AG10803 (cell line): ENCODE measurements at regions not wholly inside any gene's neighbourhood (a gene's known extent, or its start where the extent isn't known, plus 50 kb on each side); places are given as distances from the start of the nearest gene placed in this dataset.

Source experiments
- DNase-seq: peaks from one replicate; pipeline ENCODE4 v3.0.0; 2010; ENCODE audit warnings: low read depth
- H3K4me3 ChIP-seq: 2 replicates; pipeline ENCODE4 v1.5.1; 2011; ENCODE audit warnings: mild to moderate bottlenecking, low read length, control low read depth
- TF ChIP-seq, protein P1 (sequence below): conservative IDR thresholded peaks from 2 replicates; pipeline ENCODE4 v1.5.1; 2011; ENCODE audit warnings: mild to moderate bottlenecking, low read length, control low read depth, inconsistent platforms

DNA sequence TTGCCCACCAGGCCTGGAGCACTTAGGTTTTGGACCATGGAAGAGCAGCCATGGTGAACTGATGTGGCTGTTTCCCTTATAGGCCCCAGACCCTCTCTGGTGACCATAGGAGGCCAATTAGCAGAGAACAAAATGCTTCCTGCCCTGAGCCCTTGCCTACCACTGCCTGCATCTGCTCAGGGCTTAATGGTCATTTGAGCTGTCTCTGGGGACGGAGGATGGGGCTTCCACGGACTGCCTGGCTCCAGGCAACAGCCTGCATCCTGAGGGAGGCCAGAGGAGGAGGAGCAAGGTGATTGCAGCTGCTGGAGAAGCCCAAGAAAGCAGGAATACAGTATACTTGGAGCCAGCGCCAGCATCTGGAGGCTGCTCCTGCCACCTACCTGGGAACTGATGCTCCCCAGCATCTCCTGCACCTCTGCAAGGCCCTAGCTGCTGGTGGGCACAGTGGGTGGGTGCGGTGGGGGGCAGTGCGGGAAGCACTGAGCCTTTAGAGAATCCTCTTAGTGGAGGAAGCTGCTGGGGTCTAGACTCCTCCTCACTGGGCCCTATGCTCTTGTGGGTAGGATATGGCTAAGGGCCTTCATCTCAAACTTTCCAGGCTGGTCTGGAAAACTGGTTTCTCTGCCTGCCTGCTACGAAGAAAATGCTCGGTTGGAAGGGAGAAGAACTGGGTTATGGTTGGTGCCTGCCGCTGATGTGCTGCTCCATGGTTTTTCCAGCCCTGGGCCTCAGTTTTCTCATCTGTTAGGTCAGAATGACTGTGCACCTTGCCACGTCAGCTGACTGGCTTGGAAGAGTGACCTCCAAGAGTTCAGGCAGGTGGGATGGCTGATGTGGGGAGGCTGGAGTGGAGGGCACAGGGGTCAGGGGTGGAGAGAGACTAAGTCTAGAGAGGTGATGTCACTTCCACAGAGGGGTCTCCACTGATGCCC lies 158.8 kb upstream of the PJA1 start:
- H3K4me3 ChIP-seq, result no peak overlapping the region
- no peak for DNase-seq
- TF ChIP-seq, protein P1, sequence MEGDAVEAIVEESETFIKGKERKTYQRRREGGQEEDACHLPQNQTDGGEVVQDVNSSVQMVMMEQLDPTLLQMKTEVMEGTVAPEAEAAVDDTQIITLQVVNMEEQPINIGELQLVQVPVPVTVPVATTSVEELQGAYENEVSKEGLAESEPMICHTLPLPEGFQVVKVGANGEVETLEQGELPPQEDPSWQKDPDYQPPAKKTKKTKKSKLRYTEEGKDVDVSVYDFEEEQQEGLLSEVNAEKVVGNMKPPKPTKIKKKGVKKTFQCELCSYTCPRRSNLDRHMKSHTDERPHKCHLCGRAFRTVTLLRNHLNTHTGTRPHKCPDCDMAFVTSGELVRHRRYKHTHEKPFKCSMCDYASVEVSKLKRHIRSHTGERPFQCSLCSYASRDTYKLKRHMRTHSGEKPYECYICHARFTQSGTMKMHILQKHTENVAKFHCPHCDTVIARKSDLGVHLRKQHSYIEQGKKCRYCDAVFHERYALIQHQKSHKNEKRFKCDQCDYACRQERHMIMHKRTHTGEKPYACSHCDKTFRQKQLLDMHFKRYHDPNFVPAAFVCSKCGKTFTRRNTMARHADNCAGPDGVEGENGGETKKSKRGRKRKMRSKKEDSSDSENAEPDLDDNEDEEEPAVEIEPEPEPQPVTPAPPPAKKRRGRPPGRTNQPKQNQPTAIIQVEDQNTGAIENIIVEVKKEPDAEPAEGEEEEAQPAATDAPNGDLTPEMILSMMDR, result no peak

DNA sequence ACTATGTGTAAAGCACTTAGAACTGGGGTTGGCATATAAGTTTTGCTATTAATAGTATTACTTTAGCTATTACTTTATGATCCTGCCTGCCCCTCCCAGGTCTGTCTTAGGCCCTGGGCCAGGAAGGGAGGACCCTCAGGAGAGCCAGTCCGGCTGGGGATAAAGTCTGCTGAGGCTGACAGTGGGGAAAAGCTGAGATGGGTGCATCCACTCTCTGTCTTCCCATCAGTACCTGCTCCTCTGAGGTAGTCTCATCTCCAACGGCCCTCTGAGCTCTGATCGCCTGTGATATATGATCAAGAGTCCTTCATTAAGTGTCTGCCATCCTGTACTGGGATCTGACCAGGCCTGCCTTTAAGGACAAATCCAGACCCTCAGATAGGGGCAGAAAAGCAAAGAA lies 156.5 kb upstream of the PJA1 start:
- H3K4me3 ChIP-seq, result no peak overlapping the region
- DNase-seq, result no peak
- TF ChIP-seq, protein P1, result no peak

DNA sequence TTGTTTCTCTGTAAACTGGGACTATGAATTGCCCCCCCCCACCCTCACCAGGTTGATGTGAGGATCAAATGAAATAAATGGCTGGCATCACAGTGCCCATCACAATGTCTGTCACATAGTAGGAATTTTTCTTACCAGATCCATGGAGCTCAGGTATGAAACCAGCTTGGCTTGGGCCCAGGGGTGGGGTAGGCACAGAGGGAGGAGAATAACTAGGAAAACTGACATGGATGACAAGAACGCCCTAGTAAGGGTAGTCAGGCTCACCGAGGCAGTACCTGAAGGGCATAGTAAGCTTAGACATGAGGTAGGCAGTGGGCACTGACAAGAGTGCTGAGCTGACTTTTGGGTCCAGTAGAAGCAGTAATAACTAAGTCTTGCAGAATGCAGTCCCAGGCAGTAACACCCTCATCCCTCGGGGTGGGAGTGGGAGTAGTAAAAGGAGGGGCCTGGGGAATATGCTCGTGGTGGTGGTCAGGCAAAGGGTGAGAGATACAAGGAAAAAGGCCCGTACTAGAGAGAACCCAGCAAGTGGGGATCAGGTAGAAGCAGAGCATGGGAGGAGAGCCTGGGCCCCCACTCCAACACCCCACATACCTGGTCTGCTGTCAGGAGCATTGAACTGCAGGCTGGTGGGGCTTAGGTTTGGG lies 155.9 kb upstream of the PJA1 start:
- H3K4me3 ChIP-seq, result no peak overlapping the region
- TF ChIP-seq, protein P1, result no peak

DNA sequence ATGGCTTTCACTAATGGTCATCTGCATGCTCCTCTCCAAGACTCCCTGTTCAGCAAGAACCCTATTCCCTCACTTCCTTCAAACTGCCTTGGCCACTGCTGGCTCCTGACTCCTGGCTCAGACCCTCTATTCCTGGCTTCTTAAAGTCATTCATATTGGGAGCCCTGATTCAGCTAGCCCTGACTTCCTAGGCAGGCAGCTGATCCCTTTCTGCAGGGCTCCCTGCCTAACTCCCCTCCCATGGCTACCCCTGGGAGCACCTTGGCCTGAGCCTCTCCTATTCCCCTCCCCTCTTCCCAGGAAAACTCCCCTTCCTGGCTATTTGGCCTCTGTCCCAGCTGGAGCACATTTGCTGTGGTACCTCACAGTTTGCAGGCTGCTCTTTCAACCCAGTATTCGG lies 154.9 kb upstream of the PJA1 start:
- TF ChIP-seq, protein P1, result no peak
- H3K4me3 ChIP-seq, result no peak overlapping the region
- DNase-seq, result no peak

More for the DNA sequence above, 155.9 kb upstream of the PJA1 start:
- DNase-seq, result no peak

DNA sequence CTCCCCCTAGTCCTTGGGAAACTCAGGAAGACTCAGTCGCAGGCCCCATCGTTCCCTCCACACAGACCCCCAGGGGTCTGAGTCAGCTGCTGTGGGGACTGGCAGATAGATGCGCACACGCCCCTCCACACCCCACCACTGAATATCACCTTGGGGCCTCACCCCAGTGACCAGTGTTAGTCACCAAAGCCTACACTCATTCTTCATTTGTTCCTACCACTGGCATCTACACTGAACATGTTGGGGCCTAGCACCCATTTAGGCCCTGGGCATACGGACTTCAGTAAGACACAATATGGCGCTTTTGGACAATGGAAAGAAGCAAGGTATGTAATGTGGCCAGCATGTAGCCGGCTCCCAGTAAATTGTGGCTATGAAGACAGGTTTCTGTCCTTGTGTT lies 154.1 kb upstream of the PJA1 start:
- DNase-seq, result no peak
- H3K4me3 ChIP-seq, result no peak overlapping the region
- TF ChIP-seq, protein P1, result no peak

DNA sequence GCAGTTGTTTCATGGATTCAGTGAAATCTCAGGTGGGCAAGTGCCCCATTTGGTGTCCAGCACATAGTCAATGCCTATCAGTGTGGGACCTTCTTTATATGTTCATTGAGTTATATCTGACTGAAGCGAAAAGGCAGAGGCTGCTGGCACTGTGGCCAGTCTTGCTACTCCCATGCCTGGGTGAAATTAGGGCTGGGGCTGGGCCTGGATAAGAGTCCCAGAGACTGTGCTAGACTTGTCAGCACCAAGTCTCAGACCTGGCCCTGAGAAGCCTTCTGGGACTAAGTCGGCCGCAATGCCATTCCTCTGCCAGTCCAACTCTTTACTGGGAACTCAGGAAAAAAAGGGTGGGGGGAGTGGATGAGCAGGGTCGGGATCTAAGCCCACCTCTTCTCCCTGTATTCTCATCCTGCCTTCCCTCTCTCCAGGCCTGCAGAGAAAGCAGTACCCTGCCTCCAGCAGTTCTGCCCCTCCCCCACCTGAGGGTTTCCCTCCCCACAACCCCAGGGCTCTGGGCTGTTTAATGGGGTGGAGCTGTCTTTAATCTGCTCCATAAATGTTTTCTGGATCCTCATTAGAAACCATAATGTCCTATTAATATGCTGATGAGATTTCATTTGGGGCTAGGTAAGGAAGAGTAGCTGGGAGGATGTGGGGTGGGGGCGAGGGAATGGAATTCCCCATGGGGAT lies 153.5 kb upstream of the PJA1 start:
- TF ChIP-seq, protein P1, result no peak
- H3K4me3 ChIP-seq, result no peak overlapping the region
- DNase-seq, result no peak
